Keratinocyte (primary cell): ENCODE measurements at regions not wholly inside any gene's neighbourhood (a gene's known extent, or its start where the extent isn't known, plus 50 kb on each side); places are given as distances from the start of the nearest gene placed in this dataset.

Source experiments
- DNase-seq: peaks from one replicate; pipeline ENCODE4 v3.0.0-alpha.2; 2011; ENCODE audit warnings: low read depth, missing footprints, low spot score
- FAIRE-seq: peaks from 2 replicates; lab custom pipeline; 2011; peaks lifted over from hg19 to GRCh38; lab: Jason Lieb, UNC
- H2AFZ ChIP-seq: 2 replicates; pipeline ENCODE4 v1.6.0; 2012; ENCODE audit warnings: low read length, control low read depth, inconsistent platforms; ENCODE audit not compliant: control insufficient read depth
- H3K27ac ChIP-seq: 2 replicates; pipeline ENCODE4 v1.5.1; 2011; ENCODE audit warnings: low read length; ENCODE audit not compliant: control insufficient read depth, insufficient read depth
- H3K27me3 ChIP-seq: 3 replicates; pipeline ENCODE4 v1.6.0; 2011; ENCODE audit warnings: low read length; ENCODE audit not compliant: control insufficient read depth, insufficient read depth; ENCODE audit errors: extremely low read depth
- H3K36me3 ChIP-seq, 2 experiments: 2 replicates in 1 of 2; 3 replicates in 1 of 2; pipeline ENCODE4 v1.5.1; 2011; ENCODE audit warnings: low read length in 2 of 2, mild to moderate bottlenecking in 1 of 2; ENCODE audit not compliant: control insufficient read depth in 2 of 2, insufficient read depth in 2 of 2; ENCODE audit errors: extremely low read depth in 1 of 2
- H3K4me1 ChIP-seq: 3 replicates; pipeline ENCODE4 v1.5.1; 2011; ENCODE audit warnings: low read length; ENCODE audit not compliant: control insufficient read depth, insufficient read depth; ENCODE audit errors: extremely low read depth
- H3K4me2 ChIP-seq: 3 replicates; pipeline ENCODE4 v1.6.0; 2011; ENCODE audit warnings: low read depth, low read length; ENCODE audit not compliant: control insufficient read depth, insufficient read depth; ENCODE audit errors: extremely low read depth
- H3K4me3 ChIP-seq, 3 experiments: fragments of 200-600 bp in 1 of 3; sonication (generic) in 1 of 3; 2 replicates in 2 of 3; 3 replicates in 1 of 3; pipeline ENCODE4 v1.5.1; 2011 to 2016; ENCODE audit warnings: low read length in 3 of 3, mild to moderate bottlenecking in 3 of 3, control low read depth in 2 of 3, inconsistent platforms in 1 of 3, low read depth in 1 of 3, mixed read lengths in 1 of 3, mixed run types in 1 of 3, moderate library complexity in 1 of 3; ENCODE audit not compliant: control insufficient read depth in 2 of 3, insufficient read depth in 2 of 3; ENCODE audit errors: extremely low read depth in 1 of 3
- H3K79me2 ChIP-seq: 2 replicates; pipeline ENCODE4 v1.6.0; 2012; ENCODE audit warnings: low read length; ENCODE audit not compliant: control insufficient read depth, insufficient read depth
- H3K9ac ChIP-seq: 3 replicates; pipeline ENCODE4 v1.6.0; 2011; ENCODE audit warnings: low read length; ENCODE audit not compliant: control insufficient read depth, insufficient read depth; ENCODE audit errors: extremely low read depth
- H3K9me1 ChIP-seq: 3 replicates; pipeline ENCODE4 v1.6.0; 2011; ENCODE audit warnings: low read length; ENCODE audit not compliant: control insufficient read depth, insufficient read depth; ENCODE audit errors: extremely low read depth
- H3K9me3 ChIP-seq: 2 replicates; pipeline ENCODE4 v1.5.1; 2012; ENCODE audit warnings: low read depth, low read length; ENCODE audit not compliant: control insufficient read depth
- H4K20me1 ChIP-seq: 3 replicates; pipeline ENCODE4 v1.6.0; 2011; ENCODE audit warnings: low read length; ENCODE audit not compliant: control insufficient read depth, insufficient read depth; ENCODE audit errors: extremely low read depth
- EZH2 ChIP-seq: IDR thresholded peaks from one replicate; pipeline ENCODE4 v1.6.1; 2012; ENCODE audit warnings: inconsistent platforms, mild to moderate bottlenecking, low read length, moderate library complexity
- dilution Hi-C: fragments of 300-500 bp; cut with MboI; formaldehyde crosslinking; loops from one replicate; pipeline ENCODE4 v1.7.0; 2020; ENCODE audit warnings: low sequenced_read_pairs; ENCODE audit not compliant: extremely low pct_ligation_motif_present
- TF ChIP-seq, protein P1 (sequence below), 3 experiments: IDR thresholded peaks in 1 of 3; conservative IDR thresholded peaks in 1 of 3; optimal IDR thresholded peaks in 1 of 3; 2 replicates in 2 of 3; 3 replicates in 1 of 3; pipeline versions ENCODE3 to v1.5.1; 2011; ENCODE audit warnings: low read length in 3 of 3, mild to moderate bottlenecking in 3 of 3, moderate library complexity in 2 of 3, control low read depth in 1 of 3, inconsistent platforms in 1 of 3; ENCODE audit not compliant: insufficient read depth in 2 of 3; ENCODE audit errors: extremely low read depth in 1 of 3

DNA sequence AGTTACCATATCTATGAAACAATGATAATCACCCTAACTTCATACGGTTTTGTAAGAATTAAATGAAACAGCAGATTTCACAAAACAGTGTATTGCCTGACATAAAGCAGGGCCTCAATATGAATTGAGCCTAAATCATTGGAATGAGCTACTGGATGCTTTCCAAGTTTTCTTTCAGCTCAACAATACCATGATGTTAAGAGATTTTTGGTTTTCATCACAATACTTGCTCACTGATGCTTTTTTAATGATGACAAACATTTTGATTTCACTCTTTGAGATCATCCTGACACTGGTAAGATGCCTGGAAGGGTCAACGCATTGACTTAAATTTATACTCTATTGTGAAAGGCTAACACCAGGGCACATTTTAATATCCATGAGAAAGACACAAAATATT is 377.5 kb downstream of the ZNF521 start:
- Histone ChIP-seq H3K4me3 (no peak overlapping the region), H3K9ac (no peak overlapping the region), H3K27ac (no peak overlapping the region), H4K20me1 (no peaks in the 10 kb centered on the region), H3K4me2 (no peak overlapping the region), H2AFZ (no peak overlapping the region), H3K4me1 (no peaks in the 10 kb centered on the region), H3K27me3 (no peaks in the 10 kb centered on the region), H3K9me3 (no peaks in the 10 kb centered on the region), H3K79me2 (no peaks in the 10 kb centered on the region), H3K36me3 (no peaks in the 10 kb centered on the region), H3K9me1 (no peaks in the 10 kb centered on the region)
- no peak for FAIRE-seq
- no peak for TF ChIP-seq EZH2
- TF ChIP-seq, protein P1, sequence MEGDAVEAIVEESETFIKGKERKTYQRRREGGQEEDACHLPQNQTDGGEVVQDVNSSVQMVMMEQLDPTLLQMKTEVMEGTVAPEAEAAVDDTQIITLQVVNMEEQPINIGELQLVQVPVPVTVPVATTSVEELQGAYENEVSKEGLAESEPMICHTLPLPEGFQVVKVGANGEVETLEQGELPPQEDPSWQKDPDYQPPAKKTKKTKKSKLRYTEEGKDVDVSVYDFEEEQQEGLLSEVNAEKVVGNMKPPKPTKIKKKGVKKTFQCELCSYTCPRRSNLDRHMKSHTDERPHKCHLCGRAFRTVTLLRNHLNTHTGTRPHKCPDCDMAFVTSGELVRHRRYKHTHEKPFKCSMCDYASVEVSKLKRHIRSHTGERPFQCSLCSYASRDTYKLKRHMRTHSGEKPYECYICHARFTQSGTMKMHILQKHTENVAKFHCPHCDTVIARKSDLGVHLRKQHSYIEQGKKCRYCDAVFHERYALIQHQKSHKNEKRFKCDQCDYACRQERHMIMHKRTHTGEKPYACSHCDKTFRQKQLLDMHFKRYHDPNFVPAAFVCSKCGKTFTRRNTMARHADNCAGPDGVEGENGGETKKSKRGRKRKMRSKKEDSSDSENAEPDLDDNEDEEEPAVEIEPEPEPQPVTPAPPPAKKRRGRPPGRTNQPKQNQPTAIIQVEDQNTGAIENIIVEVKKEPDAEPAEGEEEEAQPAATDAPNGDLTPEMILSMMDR (optimal IDR thresholded peaks at IDR 0.05 in 1 of 3, IDR thresholded peaks at IDR 0.05 in 1 of 3, conservative IDR thresholded peaks at IDR 0.05 in 1 of 3; ENCODE audit: extremely low read depth in 1 of 3, insufficient read depth in 2 of 3, low read length in 3 of 3), result no peak
- dilution Hi-C loops, result no loop called here
- no peak for DNase-seq

DNA sequence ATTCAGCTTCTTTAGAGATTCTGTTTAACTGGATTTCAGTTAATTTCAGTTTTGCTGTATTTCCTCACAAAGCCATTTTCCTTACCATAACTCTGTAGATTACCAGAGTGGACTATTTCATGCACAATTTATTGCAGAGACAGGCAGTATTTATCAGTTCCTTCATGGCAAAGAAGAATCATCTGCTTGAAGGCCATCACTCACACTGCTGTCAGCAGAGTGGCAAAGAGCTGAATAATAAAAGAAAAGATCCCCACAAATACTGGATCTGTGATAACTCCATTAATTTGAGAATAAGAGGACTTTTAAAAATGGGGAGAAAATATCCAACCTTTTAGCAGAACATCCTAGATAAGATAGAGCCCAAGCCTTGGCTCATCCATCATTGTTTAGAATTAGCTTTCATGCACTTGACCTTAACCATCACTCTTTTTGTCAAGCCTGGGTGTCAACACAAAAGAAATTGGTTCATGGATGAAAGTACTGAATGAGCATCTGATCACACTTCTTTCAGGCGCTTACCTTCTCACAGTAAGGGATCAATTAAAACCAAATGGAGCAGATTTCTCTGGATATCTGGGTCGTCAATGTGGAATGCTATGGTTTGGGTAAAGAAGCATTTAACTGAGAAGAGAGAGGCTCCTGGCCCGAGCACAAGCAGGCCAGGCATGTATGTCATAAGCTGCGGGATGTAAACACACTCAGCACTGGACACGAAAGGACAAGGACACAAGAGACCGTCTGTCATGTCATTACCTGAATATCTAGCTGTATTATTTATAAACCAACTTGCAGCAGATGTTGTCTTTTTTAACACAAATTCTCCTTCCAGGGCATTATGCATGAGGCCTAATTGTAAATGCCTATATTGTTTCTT is 376.2 kb downstream of the ZNF521 start:
- H3K36me3 ChIP-seq, result no peaks in the 10 kb centered on the region
- dilution Hi-C loops, result no loop called here
- FAIRE-seq, result no peak

More for the DNA sequence above, 376.2 kb downstream of the ZNF521 start:
- no peak overlapping the region for H3K27ac ChIP-seq
- TF ChIP-seq EZH2, result no peak
- TF ChIP-seq, protein P1 (optimal IDR thresholded peaks at IDR 0.05 in 1 of 3, IDR thresholded peaks at IDR 0.05 in 1 of 3, conservative IDR thresholded peaks at IDR 0.05 in 1 of 3; ENCODE audit: extremely low read depth in 1 of 3, insufficient read depth in 2 of 3, low read length in 3 of 3), result no peak
- H3K9me1 ChIP-seq, result no peaks in the 10 kb centered on the region
- H3K27me3 ChIP-seq, result no peaks in the 10 kb centered on the region
- no peak for DNase-seq
- no peaks in the 10 kb centered on the region for H4K20me1 ChIP-seq
- H3K4me3 ChIP-seq, result no peak overlapping the region
- no peaks in the 10 kb centered on the region for H3K79me2 ChIP-seq
- no peak overlapping the region for H3K4me2 ChIP-seq
- no peaks in the 10 kb centered on the region for H3K4me1 ChIP-seq
- no peak overlapping the region for H2AFZ ChIP-seq
- H3K9me3 ChIP-seq, result no peaks in the 10 kb centered on the region
- H3K9ac ChIP-seq, result no peak overlapping the region
